ENCODE measurements at regions not wholly inside any gene's neighbourhood (a gene's known extent, or its start where the extent isn't known, plus 50 kb on each side); places are given as distances from the start of the nearest gene placed in this dataset.

- TF ChIP-seq EP300 (conservative IDR thresholded peaks at IDR 0.05; ENCODE audit: poor library complexity, severe bottlenecking) (no peak), CTCF (IDR thresholded peaks at IDR 0.05; ENCODE audit: poor library complexity, severe bottlenecking) (no peak), SMC3 (conservative IDR thresholded peaks at IDR 0.05; ENCODE audit: poor library complexity) (no peak), POLR2AphosphoS5 (IDR thresholded peaks at IDR 0.05) (no peak), TAF1 (IDR thresholded peaks at IDR 0.05; ENCODE audit: low read depth) (no peak), EZH2 (IDR thresholded peaks at IDR 0.05; ENCODE audit: borderline replicate concordance, insufficient read depth, low read length, poor library complexity, severe bottlenecking) (no peak), REST (IDR thresholded peaks at IDR 0.05; ENCODE audit: borderline replicate concordance) (no peak), RAD21 (conservative IDR thresholded peaks at IDR 0.05) (no peak), MXI1 (conservative IDR thresholded peaks at IDR 0.05; ENCODE audit: poor library complexity, severe bottlenecking) (no peak)
These were observed 204.3 kb downstream of the SUCLA2 start for GRCh38 chr13:47796816-47797215.

Data from neural cell (in vitro differentiated cells).